Smooth muscle cell (in vitro differentiated cells): ENCODE measurements at regions not wholly inside any gene's neighbourhood (a gene's known extent, or its start where the extent isn't known, plus 50 kb on each side); places are given as distances from the start of the nearest gene placed in this dataset.
"Not testable (repeated sequence)": the region's sequence is repeated elsewhere in the genome, so short reads cannot be mapped to it uniquely, and the experiment has no call there.

Experiments used
- DNase-seq: peaks from one replicate; lab custom pipeline; 2025; ENCODE audit not compliant: unreplicated experiment; lab: John Stamatoyannopoulos, UW
- H2AFZ ChIP-seq: fragments of 200-600 bp; sonication (generic); 2 replicates; pipeline ENCODE4 v1.6.0; 2016; ENCODE audit warnings: antibody characterized with exemption, low read depth, mild to moderate bottlenecking
- H3F3A ChIP-seq: fragments of 200-600 bp; sonication (generic); 2 replicates; pipeline ENCODE4 v1.6.0; 2017; ENCODE audit warnings: antibody characterized with exemption, low read depth
- H3K27ac ChIP-seq: fragments of 200-600 bp; sonication (generic); 2 replicates; pipeline ENCODE4 v1.5.1; 2016; ENCODE audit warnings: low read depth, mild to moderate bottlenecking
- H3K27me3 ChIP-seq: fragments of 200-600 bp; sonication (generic); 2 replicates; pipeline ENCODE4 v1.6.1; 2016; ENCODE audit warnings: low read depth, mild to moderate bottlenecking
- H3K36me3 ChIP-seq: fragments of 200-600 bp; sonication (generic); 2 replicates; pipeline ENCODE4 v1.5.1; 2016; ENCODE audit warnings: low read depth
- H3K4me1 ChIP-seq: fragments of 200-600 bp; sonication (generic); 2 replicates; pipeline ENCODE4 v1.5.1; 2016; ENCODE audit warnings: low read depth
- H3K4me2 ChIP-seq: fragments of 200-600 bp; sonication (generic); 2 replicates; pipeline ENCODE4 v1.6.0; 2016; ENCODE audit warnings: mild to moderate bottlenecking
- H3K4me3 ChIP-seq: fragments of 200-600 bp; sonication (generic); 2 replicates; pipeline ENCODE4 v1.5.1; 2016; ENCODE audit warnings: mild to moderate bottlenecking
- H3K79me2 ChIP-seq: fragments of 200-600 bp; sonication (generic); 2 replicates; pipeline ENCODE4 v1.6.0; 2016; ENCODE audit warnings: low read depth, mild to moderate bottlenecking
- H3K9ac ChIP-seq: fragments of 200-600 bp; sonication (generic); 2 replicates; pipeline ENCODE4 v1.6.0; 2016; ENCODE audit warnings: low read depth
- H3K9me3 ChIP-seq: fragments of 200-600 bp; sonication (generic); replicated peaks from 2 replicates; pipeline ENCODE4 v1.5.1; 2016; ENCODE audit warnings: low read depth
- H4K20me1 ChIP-seq: fragments of 200-600 bp; sonication (generic); 2 replicates; pipeline ENCODE4 v1.6.0; 2016; ENCODE audit warnings: low read depth
- CTCF ChIP-seq: fragments of 200-600 bp; sonication (generic); IDR thresholded peaks from 2 replicates; pipeline ENCODE4 v1.5.1; 2017; ENCODE audit warnings: borderline replicate concordance, mild to moderate bottlenecking, antibody characterized with exemption; ENCODE audit not compliant: insufficient read depth, poor library complexity, severe bottlenecking
- WGBS: methylation state at CpG from one replicate; pipeline ENCODE4 v1.1.7; 2016; ENCODE audit warnings: low lambda C conversion rate; 5-methylcytosine and 5-hydroxymethylcytosine counted together

DNA sequence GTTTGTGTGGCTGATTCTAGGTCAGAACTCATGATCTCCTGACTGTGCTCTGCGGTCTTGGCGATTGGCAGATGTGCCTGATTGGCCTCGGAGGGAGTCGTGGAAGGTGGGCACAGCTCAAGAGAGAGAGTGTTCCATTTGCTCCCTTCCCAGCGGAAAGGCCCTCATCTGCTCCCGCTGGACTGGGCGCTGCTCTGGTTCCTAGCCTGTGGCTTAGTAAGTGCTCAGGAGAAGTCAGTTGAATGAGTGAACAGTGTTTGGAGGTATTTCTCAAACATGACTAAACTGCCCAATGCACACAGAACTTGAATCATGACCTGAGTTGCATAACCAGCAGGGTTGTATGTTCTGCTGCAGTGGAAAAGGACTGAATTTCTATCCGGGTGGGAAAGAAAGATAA is 120.2 kb upstream of the PITX1 start:
- Histone ChIP-seq H3K36me3 (no peaks in the 10 kb centered on the region), H3K4me3 (no peak overlapping the region), H3K27ac (no peak overlapping the region), H3F3A (no peaks in the 10 kb centered on the region), H3K27me3 (no peaks in the 10 kb centered on the region), H3K4me1 (peaks cover 11% of the 10 kb centered on the region), H3K4me2 (no peak overlapping the region), H4K20me1 (no peaks in the 10 kb centered on the region), H3K9me3 (no peaks in the 10 kb centered on the region), H2AFZ (no peak overlapping the region), H3K9ac (no peak overlapping the region), H3K79me2 (no peaks in the 10 kb centered on the region)
- 86% methylated on average over 8 of the region's 8 CpGs for WGBS
- no peak for DNase-seq
- TF ChIP-seq CTCF, result no peak

- no peaks in the 10 kb centered on the region for H3F3A ChIP-seq
- DNase-seq, result no peak
- no peak overlapping the region for H3K27ac ChIP-seq
- H2AFZ ChIP-seq, result no peak overlapping the region
- H3K79me2 ChIP-seq, result no peaks in the 10 kb centered on the region
- peaks cover 11% of the 10 kb centered on the region for H3K4me1 ChIP-seq
- no peaks in the 10 kb centered on the region for H3K36me3 ChIP-seq
- H4K20me1 ChIP-seq, result no peaks in the 10 kb centered on the region
- WGBS, result 82% methylated on average over 3 of the region's 3 CpGs
- H3K9me3 ChIP-seq, result no peaks in the 10 kb centered on the region
- no peak overlapping the region for H3K9ac ChIP-seq
- no peak overlapping the region for H3K4me2 ChIP-seq
- no peak overlapping the region for H3K4me3 ChIP-seq
- no peak for TF ChIP-seq CTCF
- H3K27me3 ChIP-seq, result no peaks in the 10 kb centered on the region
Measured at GRCh38 chr5:135153661-135154060, 119.6 kb upstream of the PITX1 start.

GRCh38 chr5:135153259-135153658 is 119.2 kb upstream of the PITX1 start:
- no peak overlapping the region for H3K9ac ChIP-seq
- no peaks in the 10 kb centered on the region for H3K36me3 ChIP-seq
- DNase-seq, result no peak
- no peaks in the 10 kb centered on the region for H3K9me3 ChIP-seq
- no peak overlapping the region for H3K4me2 ChIP-seq
- H2AFZ ChIP-seq, result no peak overlapping the region
- no peak overlapping the region for H3K4me3 ChIP-seq
- H3K79me2 ChIP-seq, result no peaks in the 10 kb centered on the region
- H4K20me1 ChIP-seq, result no peaks in the 10 kb centered on the region
- no peak overlapping the region for H3K27ac ChIP-seq
- H3F3A ChIP-seq, result no peaks in the 10 kb centered on the region
- 74% methylated on average over 4 of the region's 4 CpGs for WGBS
- H3K27me3 ChIP-seq, result no peaks in the 10 kb centered on the region
- H3K4me1 ChIP-seq, result peaks cover 11% of the 10 kb centered on the region
- no peak for TF ChIP-seq CTCF

DNA sequence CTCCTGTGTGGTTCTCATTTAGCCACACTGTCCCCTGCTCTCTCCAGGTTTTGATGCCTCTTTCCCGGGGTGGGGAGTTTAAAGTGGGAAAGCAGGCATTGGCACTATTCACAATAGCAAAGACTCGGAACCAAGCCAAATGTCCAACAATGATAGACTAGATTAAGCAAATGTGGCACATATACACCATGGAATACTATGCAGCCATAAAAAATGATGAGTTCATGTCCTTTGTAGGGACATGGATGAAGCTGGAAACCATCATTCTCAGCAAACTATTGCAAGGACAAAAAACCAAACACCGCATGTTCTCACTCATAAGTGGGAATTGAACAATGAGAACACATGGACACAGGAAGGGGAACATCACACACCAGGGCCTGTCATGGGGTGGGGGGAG is 117.6 kb upstream of the PITX1 start:
- not testable (repeated sequence) for H3K9me3 ChIP-seq, H3F3A ChIP-seq, H3K4me2 ChIP-seq, H3K27me3 ChIP-seq, DNase-seq, H4K20me1 ChIP-seq, H3K27ac ChIP-seq, H3K9ac ChIP-seq, H3K79me2 ChIP-seq, H3K36me3 ChIP-seq, H2AFZ ChIP-seq, H3K4me3 ChIP-seq
- peaks cover 11% of the 10 kb centered on the region for H3K4me1 ChIP-seq
- 98% methylated on average over 2 of the region's 3 CpGs for WGBS
